Neural cell (in vitro differentiated cells): ENCODE measurements at regions not wholly inside any gene's neighbourhood (a gene's known extent, or its start where the extent isn't known, plus 50 kb on each side); places are given as distances from the start of the nearest gene placed in this dataset.

Experiments used
- H2AFZ ChIP-seq: fragments of 200-600, 300-800 bp; sonication (generic), shearing (Covaris generic); 2 replicates; pipeline ENCODE4 v1.6.0; 2014; ENCODE audit warnings: low read depth, mild to moderate bottlenecking, antibody characterized with exemption, low read length, moderate library complexity
- H3F3A ChIP-seq: fragments of 200-600 bp; shearing (Covaris generic); 2 replicates; pipeline ENCODE4 v1.6.1; 2016; ENCODE audit warnings: mild to moderate bottlenecking, moderate library complexity, mixed read lengths, antibody characterized with exemption, low read length; ENCODE audit not compliant: insufficient read depth, poor library complexity, severe bottlenecking
- H3K27ac ChIP-seq: fragments of 200-600, 300-800 bp; sonication (generic), shearing (Covaris generic); 2 replicates; pipeline ENCODE4 v1.5.1; 2014; ENCODE audit warnings: mild to moderate bottlenecking, low read length, moderate library complexity
- H3K27me3 ChIP-seq: fragments of 300-800, 200-600 bp; sonication (generic), shearing (Covaris generic); 2 replicates; pipeline ENCODE4 v1.6.0; 2014; ENCODE audit warnings: mild to moderate bottlenecking, low read depth, low read length, moderate library complexity; ENCODE audit not compliant: insufficient read depth
- H3K36me3 ChIP-seq: fragments of 300-800, 200-600 bp; sonication (generic), shearing (Covaris generic); 2 replicates; pipeline ENCODE4 v1.5.1; 2014; ENCODE audit warnings: mild to moderate bottlenecking, antibody characterized with exemption, low read length, moderate library complexity; ENCODE audit not compliant: insufficient read depth
- H3K4me2 ChIP-seq: fragments of 300-800, 200-600 bp; sonication (generic), shearing (Covaris generic); 2 replicates; pipeline ENCODE4 v1.6.0; 2014; ENCODE audit warnings: mild to moderate bottlenecking, low read length
- H3K4me3 ChIP-seq: fragments of 300-800, 200-600 bp; sonication (generic), shearing (Covaris generic); 2 replicates; pipeline ENCODE4 v1.5.1; 2014; ENCODE audit warnings: mild to moderate bottlenecking, low read length, moderate library complexity
- H3K79me2 ChIP-seq: fragments of 200-600 bp; shearing (Covaris generic); replicated peaks from 2 replicates; pipeline ENCODE4 v1.6.0; 2014; ENCODE audit warnings: mild to moderate bottlenecking, low read length, moderate library complexity; ENCODE audit not compliant: insufficient read depth
- H3K9ac ChIP-seq: fragments of 300-800, 200-600 bp; sonication (generic), shearing (Covaris generic); 2 replicates; pipeline ENCODE4 v1.6.1; 2016; ENCODE audit warnings: mild to moderate bottlenecking, low read length, mixed read lengths
- H3K9me2 ChIP-seq: fragments of 200-600 bp; shearing (Covaris generic); 2 replicates; pipeline ENCODE4 v1.6.1; 2016; ENCODE audit warnings: mild to moderate bottlenecking, low read length, mixed read lengths; ENCODE audit not compliant: insufficient read depth
- H3K9me3 ChIP-seq: fragments of 200-600, 300-800 bp; sonication (generic), shearing (Covaris generic); 2 replicates; pipeline ENCODE4 v1.6.1; 2016; ENCODE audit warnings: mild to moderate bottlenecking, mixed run types, low read length, moderate library complexity, mixed read lengths
- H4K20me1 ChIP-seq: fragments of 200-600 bp; shearing (Covaris generic); 2 replicates; pipeline ENCODE4 v1.6.1; 2016; ENCODE audit warnings: mild to moderate bottlenecking, mixed run types; ENCODE audit not compliant: insufficient read depth
- CTCF ChIP-seq: fragments of 450-650 bp; IDR thresholded peaks from 2 replicates; pipeline ENCODE4 v1.5.1; 2014; ENCODE audit warnings: antibody characterized with exemption, mild to moderate bottlenecking, moderate library complexity; ENCODE audit not compliant: poor library complexity, severe bottlenecking
- EP300 ChIP-seq: fragments of 450-650 bp; conservative IDR thresholded peaks from 2 replicates; pipeline ENCODE4 v1.6.1; 2014; ENCODE audit warnings: antibody characterized with exemption, mild to moderate bottlenecking, moderate library complexity; ENCODE audit not compliant: poor library complexity, severe bottlenecking
- EZH2 ChIP-seq: fragments of 200-600, 300-800 bp; shearing (Covaris generic), sonication (generic); IDR thresholded peaks from 2 replicates; pipeline ENCODE4 v1.6.1; 2014; ENCODE audit warnings: antibody characterized with exemption, low read length, borderline replicate concordance, mild to moderate bottlenecking; ENCODE audit not compliant: insufficient read depth, poor library complexity, severe bottlenecking
- MXI1 ChIP-seq: fragments of 450-650 bp; conservative IDR thresholded peaks from 2 replicates; pipeline ENCODE4 v1.6.1; 2014; ENCODE audit warnings: antibody characterized with exemption, mild to moderate bottlenecking; ENCODE audit not compliant: poor library complexity, severe bottlenecking
- POLR2AphosphoS5 ChIP-seq: IDR thresholded peaks from 2 replicates; pipeline ENCODE4 v1.6.1; 2012
- RAD21 ChIP-seq: fragments of 450-650 bp; conservative IDR thresholded peaks from 2 replicates; pipeline ENCODE4 v1.6.1; 2014; ENCODE audit warnings: antibody characterized with exemption, mild to moderate bottlenecking, moderate library complexity
- SMC3 ChIP-seq: fragments of 450-650 bp; conservative IDR thresholded peaks from 2 replicates; pipeline ENCODE4 v1.6.1; 2014; ENCODE audit warnings: antibody characterized with exemption, mild to moderate bottlenecking, moderate library complexity; ENCODE audit not compliant: poor library complexity
- TAF1 ChIP-seq: IDR thresholded peaks from 2 replicates; pipeline ENCODE4 v1.6.1; 2012; ENCODE audit warnings: low read depth
- TF ChIP-seq, protein P1 (sequence below): IDR thresholded peaks from 2 replicates; pipeline ENCODE4 v1.6.1; 2012; ENCODE audit warnings: borderline replicate concordance

GRCh38 chr2:121993682-121994081 lies 238.2 kb downstream of the TSN start:
- Histone ChIP-seq H3K4me2 (no peak overlapping the region), H3K27me3 (no peaks in the 10 kb centered on the region), H3K9ac (no peak overlapping the region), H3K4me3 (no peak overlapping the region), H3K79me2 (no peaks in the 10 kb centered on the region), H3K27ac (no peak overlapping the region), H3F3A (no peaks in the 10 kb centered on the region), H4K20me1 (no peaks in the 10 kb centered on the region), H3K36me3 (no peaks in the 10 kb centered on the region), H3K9me2 (no peaks in the 10 kb centered on the region), H2AFZ (no peak overlapping the region), H3K9me3 (no peaks in the 10 kb centered on the region)
- no peak for TF ChIP-seq TAF1
- TF ChIP-seq, protein P1, sequence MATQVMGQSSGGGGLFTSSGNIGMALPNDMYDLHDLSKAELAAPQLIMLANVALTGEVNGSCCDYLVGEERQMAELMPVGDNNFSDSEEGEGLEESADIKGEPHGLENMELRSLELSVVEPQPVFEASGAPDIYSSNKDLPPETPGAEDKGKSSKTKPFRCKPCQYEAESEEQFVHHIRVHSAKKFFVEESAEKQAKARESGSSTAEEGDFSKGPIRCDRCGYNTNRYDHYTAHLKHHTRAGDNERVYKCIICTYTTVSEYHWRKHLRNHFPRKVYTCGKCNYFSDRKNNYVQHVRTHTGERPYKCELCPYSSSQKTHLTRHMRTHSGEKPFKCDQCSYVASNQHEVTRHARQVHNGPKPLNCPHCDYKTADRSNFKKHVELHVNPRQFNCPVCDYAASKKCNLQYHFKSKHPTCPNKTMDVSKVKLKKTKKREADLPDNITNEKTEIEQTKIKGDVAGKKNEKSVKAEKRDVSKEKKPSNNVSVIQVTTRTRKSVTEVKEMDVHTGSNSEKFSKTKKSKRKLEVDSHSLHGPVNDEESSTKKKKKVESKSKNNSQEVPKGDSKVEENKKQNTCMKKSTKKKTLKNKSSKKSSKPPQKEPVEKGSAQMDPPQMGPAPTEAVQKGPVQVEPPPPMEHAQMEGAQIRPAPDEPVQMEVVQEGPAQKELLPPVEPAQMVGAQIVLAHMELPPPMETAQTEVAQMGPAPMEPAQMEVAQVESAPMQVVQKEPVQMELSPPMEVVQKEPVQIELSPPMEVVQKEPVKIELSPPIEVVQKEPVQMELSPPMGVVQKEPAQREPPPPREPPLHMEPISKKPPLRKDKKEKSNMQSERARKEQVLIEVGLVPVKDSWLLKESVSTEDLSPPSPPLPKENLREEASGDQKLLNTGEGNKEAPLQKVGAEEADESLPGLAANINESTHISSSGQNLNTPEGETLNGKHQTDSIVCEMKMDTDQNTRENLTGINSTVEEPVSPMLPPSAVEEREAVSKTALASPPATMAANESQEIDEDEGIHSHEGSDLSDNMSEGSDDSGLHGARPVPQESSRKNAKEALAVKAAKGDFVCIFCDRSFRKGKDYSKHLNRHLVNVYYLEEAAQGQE: no peak
- no peak for TF ChIP-seq EP300
- TF ChIP-seq CTCF: no peak
- no peak for TF ChIP-seq MXI1
- no peak for TF ChIP-seq SMC3
- TF ChIP-seq POLR2AphosphoS5: no peak
- no peak for TF ChIP-seq RAD21
- no peak for TF ChIP-seq EZH2

DNA sequence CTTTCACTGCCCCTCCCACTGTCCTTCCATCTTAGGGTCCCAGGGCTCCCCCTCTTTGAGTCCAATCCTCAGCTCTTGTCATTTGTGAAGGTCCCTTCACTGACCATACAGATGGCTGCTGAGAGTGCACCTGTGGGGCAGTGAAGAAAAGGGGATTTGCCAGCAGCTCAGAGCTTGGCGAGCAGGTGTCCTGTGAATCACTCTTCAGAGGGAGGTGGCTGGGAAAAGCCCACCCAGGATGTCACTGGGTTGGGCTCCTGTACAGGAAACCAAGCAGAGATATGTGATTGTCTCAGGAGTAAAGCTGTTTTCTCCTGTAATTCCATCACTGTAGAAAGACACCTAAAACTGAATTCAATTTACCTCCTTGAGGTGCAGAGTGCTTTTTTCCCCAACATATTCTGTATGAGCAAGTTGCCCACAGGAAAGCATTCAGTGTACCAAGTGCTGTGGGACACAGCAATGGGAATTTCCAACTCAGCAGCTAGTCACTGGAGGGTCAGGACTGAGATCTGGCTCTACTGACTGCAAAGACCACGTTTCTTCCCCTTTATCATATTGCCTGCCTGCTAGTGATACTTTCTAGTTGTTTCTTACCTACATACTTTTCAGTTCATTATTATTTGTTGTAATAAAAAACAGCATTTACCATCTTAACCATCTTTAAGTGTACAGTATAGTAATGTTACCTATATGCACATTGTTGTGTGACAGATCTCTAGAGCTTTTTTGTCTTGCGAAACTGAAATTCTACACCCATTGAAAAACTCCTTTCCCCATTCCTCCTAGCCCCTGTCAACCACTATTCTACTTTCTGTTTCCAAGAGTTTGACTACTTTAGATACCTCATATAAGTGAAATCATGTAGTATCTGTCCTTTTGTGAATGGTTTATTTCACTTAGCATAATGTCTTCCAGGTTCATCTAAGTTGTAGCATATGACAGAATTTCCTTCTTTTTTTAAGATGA lies 239.1 kb downstream of the TSN start:
- Histone ChIP-seq H3K27ac (no peak overlapping the region), H3K36me3 (no peaks in the 10 kb centered on the region), H2AFZ (no peak overlapping the region), H3F3A (no peaks in the 10 kb centered on the region), H3K4me3 (no peak overlapping the region), H3K79me2 (no peaks in the 10 kb centered on the region), H3K9me2 (no peaks in the 10 kb centered on the region), H3K9ac (no peak overlapping the region), H3K9me3 (no peaks in the 10 kb centered on the region), H3K27me3 (no peaks in the 10 kb centered on the region), H3K4me2 (no peak overlapping the region), H4K20me1 (no peaks in the 10 kb centered on the region)
- TF ChIP-seq TAF1 (no peak), SMC3 (no peak), EP300 (no peak), POLR2AphosphoS5 (no peak), EZH2 (no peak), RAD21 (no peak), CTCF (no peak), MXI1 (no peak)
- TF ChIP-seq, protein P1: no peak
